SK-N-DZ (cell line): ENCODE measurements at regions not wholly inside any gene's neighbourhood (a gene's known extent, or its start where the extent isn't known, plus 50 kb on each side); places are given as distances from the start of the nearest gene placed in this dataset.

ENCODE experiments used
- DNase-seq: peaks from one replicate; pipeline ENCODE4 v3.0.0-alpha.2; 2015; ENCODE audit warnings: low spot score

DNA sequence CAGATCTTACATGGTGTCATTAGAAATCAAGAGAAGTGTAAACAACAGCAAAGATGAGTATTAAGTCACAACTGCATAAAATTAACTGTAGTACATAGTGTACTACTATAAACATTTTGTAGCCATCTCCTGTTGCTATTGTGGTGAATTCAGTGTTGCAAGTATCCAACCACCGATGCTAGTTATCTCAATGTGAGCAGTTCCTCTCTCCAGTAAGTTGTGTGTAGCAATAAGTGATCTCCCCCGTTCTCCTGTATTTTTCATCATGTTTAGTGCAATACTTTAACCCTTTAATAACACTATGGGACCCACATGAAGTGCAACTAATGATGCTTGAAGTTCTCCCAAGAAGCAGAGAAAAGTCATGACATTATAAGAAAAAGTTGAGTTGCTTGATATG is 264.7 kb upstream of the KCNH8 start:
- DNase-seq, result no peak

DNA sequence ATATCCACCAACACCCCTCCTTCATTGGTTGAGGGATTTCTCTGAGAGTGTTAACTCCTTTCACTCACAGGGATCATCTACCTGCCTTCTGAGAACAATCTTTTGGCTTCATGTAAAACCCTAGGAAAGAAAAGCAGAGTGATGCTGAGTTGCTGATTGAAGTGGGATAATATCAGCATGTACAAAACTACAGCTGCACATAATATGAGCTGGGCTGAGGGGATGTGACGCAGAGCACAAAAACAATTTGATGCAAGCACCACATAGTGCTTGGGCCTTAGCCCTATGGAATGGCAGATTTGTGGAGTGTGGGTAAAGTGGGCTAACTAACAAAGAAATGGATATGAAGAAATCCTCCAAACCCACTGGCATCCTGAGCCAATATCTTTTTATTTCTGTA is 267.6 kb upstream of the KCNH8 start:
- no peak for DNase-seq

DNA sequence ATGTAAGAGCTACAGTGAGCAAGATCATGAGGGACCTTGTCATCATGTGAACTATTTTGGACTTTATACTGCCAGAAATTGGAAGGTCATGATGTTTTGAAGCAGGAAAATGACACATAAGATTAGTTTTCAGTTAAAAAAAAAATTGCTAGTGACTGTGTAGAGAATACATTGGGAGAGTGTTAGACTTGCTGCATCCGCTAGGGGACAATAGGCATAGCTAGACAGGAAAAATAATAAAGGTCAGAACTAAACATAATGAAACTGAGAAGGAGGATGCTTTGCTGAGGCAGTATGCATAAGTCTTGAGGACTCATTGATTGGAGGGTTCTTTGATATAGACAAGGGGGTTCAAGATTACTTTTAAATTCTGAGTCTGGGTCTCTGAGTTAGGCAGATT is 275.8 kb upstream of the KCNH8 start:
- DNase-seq, result no peak

GRCh38 chr3:18870642-18871041 is 277.7 kb upstream of the KCNH8 start:
- DNase-seq, result no peak

- no peak for DNase-seq
These were observed 278.2 kb upstream of the KCNH8 start for GRCh38 chr3:18870074-18870640.

DNA sequence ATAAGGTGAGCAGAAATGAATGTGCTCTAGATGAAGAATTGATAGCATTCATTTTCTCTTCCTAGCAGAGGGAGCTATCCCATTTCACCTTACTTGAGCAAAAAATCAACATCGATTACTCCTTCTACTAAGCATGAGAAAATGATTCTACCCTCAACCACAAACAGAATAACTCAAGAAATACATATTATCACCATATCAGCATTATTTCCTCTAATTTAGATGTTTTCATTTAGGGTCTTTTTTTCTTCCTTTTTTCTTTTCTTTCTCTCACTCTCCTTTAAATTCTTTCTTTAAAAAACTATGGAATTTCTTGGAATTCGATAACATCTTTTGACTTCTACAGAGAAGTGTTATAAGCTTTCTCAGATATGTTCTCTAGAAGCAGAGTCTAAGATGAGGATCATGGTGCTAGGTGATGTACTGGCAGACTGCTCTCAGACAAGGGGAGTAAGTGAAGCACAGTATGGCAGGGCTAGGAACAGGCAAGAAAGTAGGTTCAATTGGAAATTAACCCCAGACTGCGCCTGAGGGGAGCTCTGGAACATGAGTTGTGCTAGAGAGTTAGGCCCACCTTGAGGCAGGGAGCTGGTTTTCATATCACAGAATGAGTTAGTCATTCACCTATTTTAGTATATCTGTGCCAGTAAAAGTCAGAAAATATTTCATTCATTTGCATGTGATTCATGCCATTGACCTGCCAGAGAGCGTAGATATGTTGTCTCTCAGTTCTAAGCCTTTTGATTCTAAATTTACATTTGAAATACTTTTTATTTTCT is 279.2 kb upstream of the KCNH8 start:
- no peak for DNase-seq

- DNase-seq, result no peak
These were observed 281.4 kb upstream of the KCNH8 start for GRCh38 chr3:18866899-18867298.

DNA sequence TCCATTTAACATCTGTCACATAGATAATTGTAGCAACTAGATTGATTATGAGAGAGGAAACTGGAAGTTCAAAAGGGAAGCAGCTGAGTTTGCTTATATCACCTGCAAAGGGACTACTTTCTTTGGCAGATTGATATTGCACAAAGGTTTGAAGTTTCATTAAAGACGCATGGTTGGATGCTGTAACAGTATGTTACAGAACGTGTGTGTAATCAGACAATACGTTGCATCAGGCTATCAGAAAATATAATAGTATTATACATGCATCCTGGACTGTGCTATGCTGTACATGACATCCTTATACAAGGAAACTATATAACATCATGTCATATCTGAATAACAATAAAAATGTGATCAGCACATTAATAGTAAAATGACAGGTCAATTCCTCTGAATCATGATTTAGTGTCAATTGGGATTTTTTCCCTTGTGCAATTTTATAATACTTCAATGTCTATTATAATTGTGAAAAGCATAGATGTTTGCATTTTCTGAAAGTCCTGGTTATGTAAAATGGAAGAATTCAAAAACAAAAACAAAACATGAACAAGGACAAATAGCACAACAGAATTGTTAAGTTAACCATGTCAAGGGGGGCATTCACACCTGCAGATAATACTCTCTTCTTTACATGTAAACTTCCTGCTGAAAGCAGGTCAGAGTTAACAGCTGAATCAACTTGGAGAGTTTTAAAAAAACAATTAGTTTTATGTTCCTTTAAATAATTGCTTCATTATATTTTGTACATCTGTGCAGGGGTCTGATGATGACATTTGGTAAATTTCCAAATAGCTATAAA is 283.2 kb upstream of the KCNH8 start:
- DNase-seq, result no peak

- DNase-seq, result no peak
These were observed 286.2 kb upstream of the KCNH8 start for GRCh38 chr3:18862077-18862476.

DNA sequence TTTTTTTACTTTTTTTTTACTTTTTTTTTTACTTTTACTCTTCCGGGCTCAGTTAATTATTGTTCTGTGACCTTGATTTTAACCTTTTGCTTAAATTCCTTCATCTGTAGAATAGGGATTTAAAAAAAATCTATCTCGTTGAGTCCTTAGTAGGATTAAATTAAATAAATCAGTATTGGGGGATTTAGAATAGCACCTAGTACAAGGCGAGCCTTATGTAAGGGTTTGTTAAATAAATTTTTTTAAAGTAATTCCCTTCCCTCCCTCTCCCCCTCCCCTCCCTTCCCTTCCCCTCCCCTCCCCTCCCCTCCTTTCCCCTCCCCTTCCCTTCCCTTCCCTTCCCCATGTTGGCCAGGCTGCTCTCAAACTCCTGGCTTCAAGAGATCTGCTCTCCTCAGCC is 287.2 kb upstream of the KCNH8 start:
- DNase-seq, result no peak

- no peak for DNase-seq
These were observed 295.0 kb upstream of the KCNH8 start for GRCh38 chr3:18853269-18853668.

DNA sequence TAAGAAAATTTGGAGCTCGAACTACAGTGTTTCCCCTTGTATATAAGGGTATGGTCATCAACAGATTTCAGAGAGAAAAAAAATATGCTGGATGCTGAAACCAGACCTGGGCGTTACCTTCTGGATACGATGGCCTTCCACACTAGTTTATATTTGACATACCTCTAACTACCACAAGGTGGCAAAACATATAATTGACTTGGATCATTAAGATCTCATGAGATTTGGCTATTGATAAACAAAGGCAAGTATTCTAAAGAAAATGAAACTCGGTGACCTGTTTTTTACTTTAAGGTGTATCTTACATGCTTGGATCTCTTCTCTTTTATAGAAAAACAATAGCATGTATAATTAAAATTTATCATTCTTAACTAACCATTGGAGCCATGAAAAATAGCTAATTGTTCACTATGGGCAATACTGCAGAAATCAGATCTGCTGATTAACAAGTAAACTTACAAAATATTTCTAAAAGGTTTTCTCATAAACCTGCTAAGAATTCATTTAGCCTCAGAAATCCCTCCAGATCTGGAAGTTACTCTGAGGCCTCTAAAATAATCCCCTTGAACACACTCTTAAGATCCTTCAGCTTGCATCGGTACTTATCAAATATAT is 300.6 kb upstream of the KCNH8 start:
- peak; percentile 13 for DNase-seq

GRCh38 chr3:18843983-18844382 is 304.3 kb upstream of the KCNH8 start:
- no peak for DNase-seq

DNA sequence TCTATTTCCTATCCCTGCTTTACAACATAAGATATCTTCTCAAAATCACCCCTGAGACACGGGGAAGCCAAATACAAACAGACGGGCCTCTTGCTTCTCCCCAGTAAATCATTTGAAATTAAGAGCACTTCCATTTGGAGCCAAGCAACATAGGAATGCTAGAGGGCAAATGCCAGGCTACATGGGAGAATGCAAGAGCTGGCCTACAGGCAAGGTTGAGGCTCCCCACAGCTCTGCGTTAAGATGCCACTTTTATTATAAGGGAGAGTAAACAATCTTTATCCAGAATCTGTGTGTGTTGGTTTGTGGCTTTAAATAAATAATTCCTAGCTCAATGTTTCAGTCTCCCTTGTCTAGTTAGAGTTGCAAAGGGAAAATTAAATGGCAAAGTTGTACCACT is 305.1 kb upstream of the KCNH8 start:
- DNase-seq, result no peak

DNA sequence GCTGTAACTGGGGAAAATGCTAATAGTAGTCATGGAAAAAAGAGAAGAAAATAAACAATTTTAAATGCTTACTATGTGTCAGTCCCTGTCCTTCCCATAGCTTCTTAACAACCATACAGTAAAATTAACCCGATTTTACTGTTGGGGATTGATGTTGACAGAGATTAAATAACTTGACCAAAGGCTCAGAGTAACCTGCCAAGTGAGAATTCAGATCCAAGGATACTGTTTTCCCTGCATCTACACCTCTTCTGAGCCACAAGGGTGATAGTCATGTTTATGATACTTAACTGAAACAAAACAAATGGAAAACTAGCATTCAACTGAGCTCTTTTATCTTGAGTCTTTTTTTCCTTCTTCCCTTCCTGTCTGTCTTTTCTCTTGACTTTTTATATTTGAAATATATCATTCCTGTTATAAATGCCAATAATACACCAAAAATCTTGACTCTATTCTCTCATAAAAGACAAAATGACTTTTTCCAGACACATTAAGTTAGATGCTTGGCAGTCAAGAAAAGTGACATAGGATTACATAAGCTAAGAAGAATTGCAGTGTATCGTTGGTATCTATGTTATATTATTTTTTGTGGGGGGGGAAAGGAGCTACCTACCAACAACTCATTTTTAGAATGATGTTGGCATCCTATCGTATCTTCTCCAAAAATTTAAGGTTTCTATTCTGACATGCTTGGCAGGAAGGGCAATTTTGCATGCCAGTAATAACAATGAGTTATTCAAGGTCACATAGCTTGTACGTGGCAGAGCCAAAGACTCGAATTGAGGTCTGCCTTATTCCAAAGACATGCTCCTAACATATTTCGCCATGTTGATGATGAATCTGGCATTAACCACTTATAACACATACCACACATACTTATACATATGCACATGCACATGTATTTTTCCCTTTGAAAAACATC is 306.6 kb upstream of the KCNH8 start:
- DNase-seq, result no peak

GRCh38 chr3:18840535-18841137 is 307.7 kb upstream of the KCNH8 start:
- DNase-seq, result no peak

DNA sequence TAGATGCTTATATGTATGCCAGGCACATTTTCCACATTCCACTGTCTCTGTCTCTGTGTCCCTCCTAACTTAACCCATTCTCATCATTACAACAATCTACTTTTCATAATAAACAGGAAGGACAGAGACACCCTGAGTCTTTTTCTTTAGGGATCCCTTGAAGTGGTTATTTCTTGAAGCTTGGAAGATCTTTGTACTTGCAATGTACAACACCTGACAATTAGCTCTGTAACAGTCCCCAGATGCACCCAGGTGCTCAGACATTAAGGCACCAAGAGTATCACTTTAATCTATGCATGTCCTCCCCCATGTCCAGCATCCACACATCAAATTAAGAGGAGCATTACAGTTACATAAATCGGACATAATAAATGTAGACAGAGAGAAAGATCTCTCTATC is 309.6 kb upstream of the KCNH8 start:
- DNase-seq, result peak; percentile 32

GRCh38 chr3:18837137-18837755 is 311.1 kb upstream of the KCNH8 start:
- no peak for DNase-seq

DNA sequence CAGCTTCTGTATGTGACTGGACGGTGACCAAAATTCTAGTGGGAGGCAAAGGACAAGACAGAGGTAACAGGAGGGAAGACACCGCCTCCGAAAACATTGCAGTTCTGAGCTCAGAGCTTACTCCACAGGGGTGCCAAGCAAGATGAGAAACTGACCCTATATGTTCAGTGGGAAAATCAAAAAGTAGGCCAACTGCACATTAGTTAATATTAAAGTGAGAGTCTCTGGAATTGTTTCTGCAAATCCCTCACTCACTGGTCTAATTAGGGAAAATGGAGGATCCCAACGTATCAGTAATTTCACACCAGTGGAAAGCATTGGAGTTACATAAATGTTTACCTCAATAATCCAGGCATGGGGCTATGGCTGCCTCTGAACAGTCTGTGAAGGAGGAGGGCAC is 313.3 kb upstream of the KCNH8 start:
- DNase-seq, result no peak

- DNase-seq, result no peak
These were observed 318.2 kb upstream of the KCNH8 start for GRCh38 chr3:18830087-18830486.
